Stimulated activated CD4-positive, alpha-beta T cell treated with anti-CD3 and anti-CD28 coated beads, Interleukin-4, amount 100 ng/mL, for 4 hours (primary cell): ENCODE measurements at regions not wholly inside any gene's neighbourhood (a gene's known extent, or its start where the extent isn't known, plus 50 kb on each side); places are given as distances from the start of the nearest gene placed in this dataset.

Experiments used
- DNase-seq, 2 experiments: peaks; one replicate each; pipeline ENCODE4 v3.0.0-alpha.2; 2020

- DNase-seq, result no peak
Measured at GRCh38 chr11:64457416-64458010, 98.2 kb upstream of the SLC22A11 start.

DNA sequence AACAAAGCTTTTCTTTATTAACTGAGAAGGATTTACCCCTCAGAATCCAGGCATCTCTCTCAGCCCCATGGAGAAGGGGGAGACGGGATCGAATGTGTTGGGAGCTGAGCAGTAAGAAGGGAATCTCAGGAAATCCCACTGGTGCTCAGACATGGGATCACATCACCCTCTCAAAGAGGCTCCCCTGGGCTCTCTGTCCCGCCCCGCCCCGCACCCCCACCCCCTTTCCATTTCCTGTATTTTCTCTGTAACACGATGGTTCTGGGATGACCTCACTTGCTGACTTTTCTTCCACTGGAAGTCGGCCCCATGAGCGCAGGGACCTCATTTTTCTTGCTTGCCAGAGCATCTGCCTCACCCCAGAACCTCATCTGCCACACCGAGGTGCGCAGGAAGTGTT is 96.7 kb upstream of the SLC22A11 start:
- DNase-seq, result no peak

- DNase-seq, result no peak
Measured at GRCh38 chr11:64459609-64460008, 96.1 kb upstream of the SLC22A11 start.

- DNase-seq, result no peak
Measured at GRCh38 chr11:64461081-64461480, 94.7 kb upstream of the SLC22A11 start.

DNA sequence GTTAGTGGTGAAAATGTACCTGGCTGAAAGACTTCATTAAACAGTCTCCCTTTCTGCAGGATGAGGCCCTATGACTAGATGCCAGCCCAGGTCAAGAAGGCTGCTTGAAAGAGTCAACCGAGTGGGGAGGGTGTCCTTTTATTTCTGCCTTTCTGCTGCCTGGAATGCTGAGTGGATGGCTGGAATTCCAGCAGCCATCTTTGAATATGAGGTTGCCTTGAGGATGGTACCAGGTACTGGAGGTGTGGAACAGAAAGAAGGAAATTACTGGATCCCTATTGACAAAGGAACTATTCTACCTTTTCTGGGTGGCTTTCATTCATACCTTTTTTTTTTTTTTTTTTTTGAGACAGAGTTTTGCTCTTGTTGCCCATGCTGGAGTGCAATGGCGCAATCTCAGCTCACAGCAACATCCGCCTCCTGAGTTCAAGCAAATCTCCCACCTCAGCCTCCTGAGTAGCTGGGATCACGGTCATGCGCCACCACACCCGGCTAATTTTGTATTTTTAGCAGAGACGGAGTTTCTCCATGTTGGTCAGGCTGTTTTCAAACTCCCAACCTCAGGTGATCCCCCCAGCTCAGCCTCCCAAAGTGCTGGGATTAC is 89.5 kb upstream of the SLC22A11 start:
- no peak for DNase-seq

- DNase-seq, result no peak
Measured at GRCh38 chr11:64469288-64469687, 86.5 kb upstream of the SLC22A11 start.

GRCh38 chr11:64472593-64473455 is 82.9 kb upstream of the SLC22A11 start:
- no peak for DNase-seq

GRCh38 chr11:64474680-64475079 is 81.1 kb upstream of the SLC22A11 start:
- DNase-seq, result no peak

DNA sequence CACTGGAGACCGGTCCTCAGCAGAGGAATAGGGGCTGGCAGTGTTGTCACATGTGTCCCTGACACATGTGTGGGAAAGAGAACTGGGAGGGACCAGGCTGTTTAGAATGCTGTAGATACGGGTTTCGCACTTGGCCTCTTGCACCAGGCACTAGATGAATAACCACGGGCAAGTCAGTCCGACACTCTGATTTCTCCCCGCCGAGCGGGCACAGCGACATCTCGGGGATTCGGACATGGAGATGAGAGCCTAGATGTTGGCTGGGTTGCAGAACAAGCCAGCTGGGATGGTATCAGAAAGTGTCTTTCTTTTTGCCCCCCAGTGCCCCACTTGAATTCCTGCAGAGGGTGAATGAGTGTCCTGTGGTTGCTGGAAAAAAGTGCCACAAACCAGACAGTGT is 80.6 kb upstream of the SLC22A11 start:
- no peak for DNase-seq

- DNase-seq, result no peak
Measured at GRCh38 chr11:64476881-64477280, 78.9 kb upstream of the SLC22A11 start.

DNA sequence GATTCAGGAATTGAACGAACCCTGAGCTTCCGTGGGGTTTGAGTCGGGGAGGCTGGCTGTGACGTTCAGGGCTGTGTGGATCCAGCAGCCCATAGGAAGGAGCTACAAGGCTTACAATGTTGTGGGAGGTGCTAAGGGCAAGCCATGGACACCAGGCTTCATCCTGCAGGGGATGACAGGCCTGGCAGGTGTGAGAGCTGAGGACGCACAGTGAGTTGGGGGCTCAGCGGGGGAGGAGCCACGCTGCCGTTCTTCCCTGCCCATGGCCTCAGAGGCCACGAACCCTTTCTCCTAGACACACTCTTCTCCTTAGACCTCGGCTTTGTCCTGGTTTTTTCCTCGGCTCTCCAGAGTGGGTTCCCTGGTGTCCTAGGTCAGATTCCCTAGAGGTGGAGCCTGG is 78.1 kb upstream of the SLC22A11 start:
- DNase-seq, result no peak

GRCh38 chr11:64482588-64482987 is 73.2 kb upstream of the SLC22A11 start:
- DNase-seq, result no peak

GRCh38 chr11:64484191-64485022 is 71.3 kb upstream of the SLC22A11 start:
- no peak for DNase-seq

GRCh38 chr11:64485074-64485473 is 70.7 kb upstream of the SLC22A11 start:
- DNase-seq, result no peak

DNA sequence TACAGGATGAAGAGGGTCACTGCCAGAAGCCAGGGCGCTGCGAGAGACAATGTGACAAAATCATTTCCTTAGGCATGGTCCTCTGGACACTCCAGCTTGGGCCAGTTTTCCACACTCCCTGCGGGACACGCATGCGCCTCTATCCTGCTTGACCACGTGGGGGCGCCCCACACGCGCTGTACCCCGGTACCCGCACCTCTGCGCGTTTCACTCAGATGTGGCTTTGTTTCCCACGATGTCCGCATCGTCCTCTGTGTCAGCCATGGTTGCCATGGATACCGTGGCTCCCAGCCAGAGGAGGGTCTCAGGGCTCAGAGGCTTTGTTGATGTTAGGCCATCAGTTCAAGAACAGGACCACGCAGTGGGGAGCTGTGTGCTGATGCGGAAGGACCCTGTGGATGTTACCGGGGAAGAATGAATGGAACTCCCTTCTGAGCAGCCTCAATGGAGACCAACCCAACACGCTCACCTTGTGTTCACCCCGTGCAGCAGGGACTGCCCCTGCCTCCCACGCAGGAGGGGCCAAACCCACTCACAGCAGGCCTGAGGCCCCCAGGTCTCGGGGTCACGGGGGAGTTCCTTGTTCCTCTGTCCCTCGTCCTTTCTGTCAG is 65.8 kb upstream of the SLC22A11 start:
- DNase-seq, result peak; percentile 24 to 48

DNA sequence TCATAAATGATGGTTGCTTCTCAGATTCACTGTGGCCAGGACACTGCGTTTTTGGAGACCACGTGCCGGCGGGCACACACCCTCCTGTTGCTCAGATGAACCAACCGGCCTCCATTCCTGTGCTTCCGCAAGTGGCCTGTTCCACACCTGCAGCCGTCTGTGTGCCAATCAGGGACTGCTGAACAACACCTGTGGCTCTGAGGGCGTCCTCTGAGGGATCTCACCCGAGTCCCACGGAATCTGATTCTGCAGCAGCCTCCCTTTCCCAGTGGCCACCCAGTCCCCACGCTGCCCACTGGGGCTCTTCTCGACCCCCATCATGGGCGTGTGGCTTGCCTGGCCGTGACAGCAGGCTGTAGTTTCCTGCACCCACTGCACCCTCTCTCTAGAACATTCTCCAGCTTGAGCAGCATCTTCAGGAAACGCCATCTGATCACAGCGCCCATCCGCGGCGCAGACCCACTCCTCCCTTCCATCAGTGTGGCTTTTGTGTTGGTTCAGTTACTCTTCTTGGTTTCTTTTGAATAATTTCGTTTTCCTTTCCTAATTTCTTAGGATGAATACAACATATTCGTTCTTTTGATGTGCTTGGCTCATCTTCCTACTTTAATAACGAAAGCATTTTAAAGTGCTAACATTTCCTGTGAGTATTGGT is 65.1 kb upstream of the SLC22A11 start:
- DNase-seq, result peak in 1 of 2 experiments; percentile 2

DNA sequence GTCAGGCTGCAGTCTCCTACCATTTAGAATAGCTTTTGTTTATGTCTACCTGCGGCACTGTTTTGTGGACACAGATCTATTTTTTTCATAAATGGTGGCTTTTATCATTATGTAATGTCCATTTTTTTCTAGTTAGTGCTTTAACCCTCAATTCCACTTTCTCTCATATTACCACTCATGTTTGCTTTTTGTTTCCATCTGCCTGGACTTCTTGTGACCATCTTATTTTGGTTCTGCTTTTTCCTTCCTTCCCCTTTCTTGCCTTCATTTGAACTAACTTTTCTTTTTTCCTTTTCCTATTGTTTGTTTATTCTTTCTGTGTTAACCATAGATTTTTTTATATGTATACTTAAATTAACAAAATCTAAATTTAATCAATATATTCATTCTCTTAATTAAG is 63.2 kb upstream of the SLC22A11 start:
- no peak for DNase-seq

DNA sequence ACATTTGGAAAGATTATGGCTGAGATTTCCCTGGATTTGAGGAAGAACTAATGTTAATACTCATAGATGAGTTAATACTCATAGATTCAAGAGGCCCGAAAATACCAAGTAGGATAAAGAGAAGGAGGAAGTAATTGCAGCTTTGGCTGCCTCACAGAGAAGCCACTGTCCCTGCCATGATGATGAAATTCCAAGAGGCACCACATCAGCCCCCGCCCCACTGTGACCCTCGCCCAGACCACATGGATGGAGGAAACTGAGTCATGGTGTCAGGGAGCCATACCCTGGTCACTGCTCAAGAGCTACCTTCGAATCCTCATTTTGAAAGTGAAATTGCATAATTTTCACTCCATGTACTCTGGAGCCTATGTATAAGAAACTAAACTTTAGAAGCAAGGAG is 57.6 kb upstream of the SLC22A11 start:
- no peak for DNase-seq

- DNase-seq, result no peak
Measured at GRCh38 chr11:64499261-64500004, 56.3 kb upstream of the SLC22A11 start.

DNA sequence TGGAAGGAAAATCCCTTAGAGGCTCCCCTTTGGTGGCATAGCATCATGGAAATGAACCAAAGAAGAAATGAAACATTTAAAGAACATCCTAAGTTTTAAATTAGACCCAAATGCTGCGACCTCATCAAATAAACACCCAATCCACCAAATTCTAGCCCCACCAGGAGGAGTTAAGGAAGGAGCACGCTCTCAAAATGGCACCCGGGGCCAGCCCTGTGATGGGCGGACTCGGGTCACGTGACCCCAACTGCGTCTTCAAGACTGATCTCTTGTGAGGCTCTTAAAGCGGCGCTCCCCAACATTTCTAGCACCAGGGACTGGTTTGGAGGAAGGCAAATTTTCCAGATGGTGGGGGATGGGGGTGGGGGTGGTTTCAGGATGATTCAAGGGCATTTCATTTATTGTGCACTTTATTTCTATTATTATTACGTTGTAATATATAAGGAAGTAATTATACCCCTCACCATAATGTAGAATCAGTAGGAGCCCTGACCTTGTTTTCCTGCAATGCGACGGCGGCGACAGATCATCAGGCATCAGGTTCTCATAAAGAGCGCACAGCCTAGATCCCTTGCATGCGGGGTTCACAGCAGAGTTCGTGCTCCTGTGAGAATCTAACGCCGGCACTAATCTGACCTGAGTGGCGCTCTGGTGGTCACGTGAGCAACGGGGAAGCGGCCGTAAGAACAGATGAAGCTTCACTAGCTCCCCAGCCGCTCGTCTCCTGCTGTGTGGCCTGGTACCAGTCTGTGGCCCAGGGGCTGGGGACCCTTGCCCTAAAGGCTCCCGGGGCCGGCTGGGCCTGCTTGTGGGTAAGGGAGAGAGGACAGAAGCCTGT is 55.3 kb upstream of the SLC22A11 start:
- DNase-seq, result no peak
